Adrenal gland (tissue), 9 donors: ENCODE measurements at regions not wholly inside any gene's neighbourhood (a gene's known extent, or its start where the extent isn't known, plus 50 kb on each side); places are given as distances from the start of the nearest gene placed in this dataset.

Experiments
- DNase-seq, 7 donors: peaks; one replicate each; pipeline ENCODE4 v3.0.0-alpha.2; 2019 to 2020
- H3K27ac ChIP-seq, 5 donors: fragments of 200-600 bp; sonication (generic) in 4 of 5; 1 replicate in 3 of 5; 2 replicates in 2 of 5; pipeline versions ENCODE4 v1.5.1 to v1.8.0; 2016 to 2020; ENCODE audit warnings: mild to moderate bottlenecking in 1 of 5
- H3K27me3 ChIP-seq: fragments of 200-600 bp; 2 replicates; pipeline ENCODE4 v1.8.0; 2021
- H3K36me3 ChIP-seq, 2 donors: fragments of 200-600 bp; replicated peaks in 1 of 2; 1 replicate in 1 of 2; 2 replicates in 1 of 2; pipeline versions ENCODE4 v1.5.1 to v1.8.0; 2018 to 2022
- H3K4me1 ChIP-seq, 2 donors: fragments of 200-600 bp; replicated peaks in 1 of 2; 1 replicate in 1 of 2; 2 replicates in 1 of 2; pipeline versions ENCODE4 v1.5.1 to v1.8.0; 2018 to 2021
- H3K4me3 ChIP-seq, 4 donors: fragments of 200-600 bp; sonication (generic) in 3 of 4; one replicate each; pipeline ENCODE4 v1.5.1; 2016 to 2018
- H3K9me3 ChIP-seq, 3 donors: fragments of 200-600 bp; sonication (generic) in 1 of 3; replicated peaks in 1 of 3; 1 replicate in 2 of 3; 2 replicates in 1 of 3; pipeline versions ENCODE4 v1.5.1 to v1.8.0; 2016 to 2021
- CTCF ChIP-seq, 6 experiments: fragments of 450-650 bp in 4 of 6; fragments of 200-600 bp in 2 of 6; sonication (generic) in 1 of 6; IDR thresholded peaks; 1 replicate in 5 of 6; 2 replicates in 1 of 6; pipeline versions ENCODE4 v1.5.1 to v1.8.0; 2016 to 2021; ENCODE audit warnings: antibody characterized with exemption in 6 of 6, mild to moderate bottlenecking in 2 of 6, moderate library complexity in 1 of 6
- POLR2A ChIP-seq, 2 donors: fragments of 450-650 bp; IDR thresholded peaks; one replicate each; pipeline ENCODE4 v1.6.1; 2017; ENCODE audit warnings: antibody characterized with exemption in 2 of 2, mild to moderate bottlenecking in 2 of 2, moderate library complexity in 1 of 2
- WGBS, 4 donors: extraction: QIAGEN DNeasy Blood & Tissue Kit in 2 of 4; methylation state at CpG; one replicate each; pipeline versions ENCODE4 v1.1.5 to v1.1.7; 2013 to 2017; 5-methylcytosine and 5-hydroxymethylcytosine counted together
- intact Hi-C, 2 donors: fragments of 100-400 bp; cut with DNase I; formaldehyde crosslinking; loops; one replicate each; pipeline versions ENCODE4 v1.14.1 to v1.15.0; 2022 to 2023
- donor health status: healthy with polysubstance abuse.
- donor health status: Bipolar disorder and iron deficiency.
- donor health status: DM: yes; HTN: yes; CAD: no.
- donor health status: DM: no; HTN: no; CAD: no.
- donor health status: DM: no; HTN: no; CAD: no.

GRCh38 chr3:22612927-22613326 is 590.2 kb upstream of the UBE2E2 start:
- Histone ChIP-seq H3K9me3 (no peaks in the 10 kb centered on the region), H3K27me3 (no peaks in the 10 kb centered on the region), H3K36me3 (no peaks in the 10 kb centered on the region), H3K27ac (no peak overlapping the region), H3K4me1 (no peaks in the 10 kb centered on the region), H3K4me3 (no peak overlapping the region)
- no peak for TF ChIP-seq POLR2A (IDR thresholded peaks at IDR 0.05)
- no peak for TF ChIP-seq CTCF (IDR thresholded peaks at IDR 0.05)
- WGBS, 4 donors: 73 to 82% (median 78%) methylated on average over 4 of the region's 4 CpGs
- intact Hi-C loops: no loop called here
- DNase-seq: no peak

DNA sequence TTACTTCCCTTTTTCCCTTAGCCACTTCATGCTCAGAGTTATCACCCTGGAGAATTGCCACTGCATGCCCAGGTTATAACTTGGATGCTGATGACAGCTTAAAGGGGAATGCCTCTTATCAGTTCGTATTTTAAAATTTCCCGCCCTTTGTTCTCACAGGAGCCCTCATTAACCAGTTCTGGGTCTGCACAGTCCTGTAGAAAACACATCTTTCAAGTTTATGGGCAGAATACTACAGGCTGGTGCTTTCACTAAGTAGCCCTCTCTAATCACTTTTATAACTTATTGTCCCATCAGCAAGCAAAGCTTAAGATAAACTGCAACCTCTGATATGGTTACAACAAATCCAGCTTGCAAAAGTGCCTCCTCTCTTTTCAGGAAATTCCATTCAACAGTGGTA is 587.3 kb upstream of the UBE2E2 start:
- no peaks in the 10 kb centered on the region for H3K36me3 ChIP-seq
- no peaks in the 10 kb centered on the region for H3K4me1 ChIP-seq
- H3K27me3 ChIP-seq: no peaks in the 10 kb centered on the region
- no peak overlapping the region for H3K4me3 ChIP-seq
- no peak for DNase-seq
- no peak overlapping the region for H3K27ac ChIP-seq
- intact Hi-C loops: no loop called here
- TF ChIP-seq CTCF (IDR thresholded peaks at IDR 0.05) (no peak), POLR2A (IDR thresholded peaks at IDR 0.05) (no peak)
- H3K9me3 ChIP-seq: no peaks in the 10 kb centered on the region
- 26 to 37% (median 30%) methylated on average over 2 of the region's 2 CpGs for WGBS, 4 donors

DNA sequence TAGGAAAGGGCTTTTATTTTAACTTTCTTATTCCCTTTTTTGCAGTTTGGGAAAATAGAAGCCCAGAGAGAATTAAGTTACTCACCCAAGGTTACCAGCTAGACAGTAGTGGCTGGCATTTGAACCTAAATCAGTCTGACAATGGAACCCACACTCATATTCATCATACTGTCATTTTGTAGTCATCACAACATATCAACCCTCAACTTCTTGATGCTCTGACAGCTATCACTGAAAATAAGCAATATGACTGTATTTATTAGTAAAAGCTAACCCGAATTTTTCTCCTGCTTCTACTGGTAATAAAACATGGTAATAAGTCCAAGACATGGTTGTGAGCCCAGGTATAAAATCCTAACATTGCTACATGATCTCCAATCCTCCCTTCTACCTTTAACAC is 585.8 kb upstream of the UBE2E2 start:
- H3K4me3 ChIP-seq: no peak overlapping the region
- H3K9me3 ChIP-seq: no peaks in the 10 kb centered on the region
- H3K27ac ChIP-seq: no peak overlapping the region
- TF ChIP-seq POLR2A (IDR thresholded peaks at IDR 0.05) (no peak), CTCF (IDR thresholded peaks at IDR 0.05) (no peak)
- intact Hi-C loops: no loop called here
- H3K36me3 ChIP-seq: no peaks in the 10 kb centered on the region
- no peaks in the 10 kb centered on the region for H3K4me1 ChIP-seq
- WGBS, 4 donors: 33 to 53% (median 46%) methylated on average over 1 of the region's 1 CpG
- no peak for DNase-seq
- no peaks in the 10 kb centered on the region for H3K27me3 ChIP-seq

DNA sequence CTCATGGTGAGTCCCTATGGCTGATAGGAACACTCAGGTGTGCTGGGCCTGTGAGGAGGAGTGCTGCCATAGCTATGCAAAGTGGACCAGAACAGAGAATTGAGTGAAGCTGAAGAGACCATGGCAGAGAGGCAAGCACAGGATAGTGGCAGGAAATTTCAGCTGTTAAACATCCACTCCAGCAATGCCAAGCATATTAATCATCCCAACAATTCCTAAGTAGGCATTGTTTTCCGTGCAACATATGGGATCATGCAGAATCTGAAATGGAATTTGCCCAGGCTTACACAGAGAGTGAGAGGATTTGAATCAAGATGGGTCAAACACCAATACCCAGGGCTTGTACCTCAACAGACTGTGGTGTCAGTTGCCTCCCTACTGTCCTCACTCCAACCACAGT is 582.6 kb upstream of the UBE2E2 start:
- Histone ChIP-seq H3K27me3 (no peaks in the 10 kb centered on the region), H3K36me3 (no peaks in the 10 kb centered on the region), H3K9me3 (no peaks in the 10 kb centered on the region), H3K4me1 (no peaks in the 10 kb centered on the region), H3K4me3 (no peak overlapping the region), H3K27ac (no peak overlapping the region)
- DNase-seq: no peak
- TF ChIP-seq CTCF (IDR thresholded peaks at IDR 0.05) (no peak), POLR2A (IDR thresholded peaks at IDR 0.05) (no peak)
- WGBS, 4 donors: 53 to 78% (median 63%) methylated on average over 1 of the region's 1 CpG
- intact Hi-C loops: no loop called here
